ACHN (cell line): ENCODE measurements at regions not wholly inside any gene's neighbourhood (a gene's known extent, or its start where the extent isn't known, plus 50 kb on each side); places are given as distances from the start of the nearest gene placed in this dataset.

ENCODE experiments used
- DNase-seq: peaks from one replicate; pipeline ENCODE4 v3.0.0-alpha.2; 2015
- in situ Hi-C: cut with HindIII; loops from 2 replicates; pipeline ENCODE4 v1.10.0; 2017; ENCODE audit warnings: low sequenced_read_pairs, low pct_ligation_motif_present, low pct_unique_long_range_greater_than_20kb

- in situ Hi-C loops: no loop called here
- DNase-seq: no peak
These were observed 99.2 kb upstream of the ZNF521 start for GRCh38 chr18:25451077-25451658.

GRCh38 chr18:25449046-25449445 is 97.1 kb upstream of the ZNF521 start:
- in situ Hi-C loops: no loop called here
- no peak for DNase-seq

GRCh38 chr18:25446972-25447371 is 95.0 kb upstream of the ZNF521 start:
- DNase-seq: peak; percentile 7
- in situ Hi-C loops: no loop called here

GRCh38 chr18:25445430-25445829 is 93.5 kb upstream of the ZNF521 start:
- DNase-seq: no peak
- in situ Hi-C loops: no loop called here

GRCh38 chr18:25443776-25444175 is 91.8 kb upstream of the ZNF521 start:
- no peak for DNase-seq
- in situ Hi-C loops: no loop called here

GRCh38 chr18:25435149-25435782 is 83.3 kb upstream of the ZNF521 start:
- in situ Hi-C loops: no loop called here
- no peak for DNase-seq

GRCh38 chr18:25434745-25435144 is 82.8 kb upstream of the ZNF521 start:
- in situ Hi-C loops: no loop called here
- no peak for DNase-seq

- DNase-seq: no peak
- in situ Hi-C loops: no loop called here
These were observed 81.6 kb upstream of the ZNF521 start for GRCh38 chr18:25433590-25433989.

GRCh38 chr18:25425024-25425423 is 73.1 kb upstream of the ZNF521 start:
- DNase-seq: no peak
- in situ Hi-C loops: no loop called here

- in situ Hi-C loops: no loop called here
- DNase-seq: no peak
These were observed 71.8 kb upstream of the ZNF521 start for GRCh38 chr18:25423760-25424159.

GRCh38 chr18:25423267-25423666 is 71.3 kb upstream of the ZNF521 start:
- no peak for DNase-seq
- in situ Hi-C loops: no loop called here

GRCh38 chr18:25422230-25422629 is 70.3 kb upstream of the ZNF521 start:
- in situ Hi-C loops: no loop called here
- no peak for DNase-seq

- no peak for DNase-seq
- in situ Hi-C loops: no loop called here
These were observed 68.3 kb upstream of the ZNF521 start for GRCh38 chr18:25420077-25420825.

- in situ Hi-C loops: no loop called here
- DNase-seq: no peak
These were observed 64.4 kb upstream of the ZNF521 start for GRCh38 chr18:25416374-25416773.

GRCh38 chr18:25409971-25410370 is 58.0 kb upstream of the ZNF521 start:
- DNase-seq: no peak

GRCh38 chr18:25408293-25408692 is 56.3 kb upstream of the ZNF521 start:
- in situ Hi-C loops: no loop called here
- DNase-seq: no peak

More at GRCh38 chr18:25409971-25410370, 58.0 kb upstream of the ZNF521 start:
- in situ Hi-C loops: no loop called here
